22Rv1 (cell line): ENCODE measurements at regions not wholly inside any gene's neighbourhood (a gene's known extent, or its start where the extent isn't known, plus 50 kb on each side); places are given as distances from the start of the nearest gene placed in this dataset.

ENCODE experiments used
- H3K27ac ChIP-seq: fragments of 450-650 bp; 2 replicates; pipeline ENCODE4 v1.5.1; 2017
- ZFX ChIP-seq: fragments of 450-650 bp; IDR thresholded peaks from 2 replicates; pipeline ENCODE4 v1.6.1; 2017; ENCODE audit warnings: antibody characterized with exemption, borderline replicate concordance
- TF ChIP-seq, protein P1 (sequence below): fragments of 450-650 bp; IDR thresholded peaks from 2 replicates; pipeline ENCODE4 v1.5.1; 2017; ENCODE audit warnings: mild to moderate bottlenecking

DNA sequence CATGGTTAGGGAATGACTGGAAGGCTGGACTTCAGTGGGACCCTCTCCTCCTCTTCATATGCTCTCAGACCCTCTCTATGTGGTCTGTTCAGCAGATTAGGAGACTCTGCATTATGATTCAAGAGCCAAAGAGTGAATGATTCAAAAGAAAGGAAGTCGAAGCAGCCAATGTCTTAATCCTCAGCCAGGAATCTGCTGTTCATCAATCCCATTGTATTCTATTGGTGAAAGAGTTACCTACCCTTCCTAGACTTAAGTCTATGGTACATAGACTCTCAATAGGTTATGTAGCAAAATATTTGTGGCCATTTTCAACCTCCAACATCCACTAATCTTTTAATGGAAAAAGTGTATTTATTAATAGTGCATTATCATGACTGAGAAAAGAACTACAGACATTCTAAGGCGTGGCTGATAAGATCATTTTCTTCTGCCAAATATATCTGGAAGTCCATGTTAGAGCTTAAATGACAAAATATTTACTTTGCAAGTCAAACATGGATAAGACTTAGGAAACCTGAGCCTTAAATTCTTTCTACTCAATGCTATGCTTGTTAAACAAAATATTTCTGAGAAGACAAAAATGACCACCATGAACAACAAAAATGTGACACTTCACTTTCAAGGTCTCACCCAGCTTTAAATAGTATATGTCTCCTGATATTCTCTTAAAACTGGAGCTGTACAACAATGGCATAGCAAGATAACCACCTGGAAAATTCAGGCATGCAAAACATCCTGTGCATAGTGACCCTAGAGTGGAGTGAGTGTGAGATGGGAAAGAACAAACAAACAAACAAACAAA, 1100.6 kb downstream of the GALC start:
- no peak for TF ChIP-seq ZFX
- TF ChIP-seq, protein P1, sequence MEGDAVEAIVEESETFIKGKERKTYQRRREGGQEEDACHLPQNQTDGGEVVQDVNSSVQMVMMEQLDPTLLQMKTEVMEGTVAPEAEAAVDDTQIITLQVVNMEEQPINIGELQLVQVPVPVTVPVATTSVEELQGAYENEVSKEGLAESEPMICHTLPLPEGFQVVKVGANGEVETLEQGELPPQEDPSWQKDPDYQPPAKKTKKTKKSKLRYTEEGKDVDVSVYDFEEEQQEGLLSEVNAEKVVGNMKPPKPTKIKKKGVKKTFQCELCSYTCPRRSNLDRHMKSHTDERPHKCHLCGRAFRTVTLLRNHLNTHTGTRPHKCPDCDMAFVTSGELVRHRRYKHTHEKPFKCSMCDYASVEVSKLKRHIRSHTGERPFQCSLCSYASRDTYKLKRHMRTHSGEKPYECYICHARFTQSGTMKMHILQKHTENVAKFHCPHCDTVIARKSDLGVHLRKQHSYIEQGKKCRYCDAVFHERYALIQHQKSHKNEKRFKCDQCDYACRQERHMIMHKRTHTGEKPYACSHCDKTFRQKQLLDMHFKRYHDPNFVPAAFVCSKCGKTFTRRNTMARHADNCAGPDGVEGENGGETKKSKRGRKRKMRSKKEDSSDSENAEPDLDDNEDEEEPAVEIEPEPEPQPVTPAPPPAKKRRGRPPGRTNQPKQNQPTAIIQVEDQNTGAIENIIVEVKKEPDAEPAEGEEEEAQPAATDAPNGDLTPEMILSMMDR = no peak
- peak overlapping the region; percentile 25; the same call in 1 of the 2 replicates for H3K27ac ChIP-seq

DNA sequence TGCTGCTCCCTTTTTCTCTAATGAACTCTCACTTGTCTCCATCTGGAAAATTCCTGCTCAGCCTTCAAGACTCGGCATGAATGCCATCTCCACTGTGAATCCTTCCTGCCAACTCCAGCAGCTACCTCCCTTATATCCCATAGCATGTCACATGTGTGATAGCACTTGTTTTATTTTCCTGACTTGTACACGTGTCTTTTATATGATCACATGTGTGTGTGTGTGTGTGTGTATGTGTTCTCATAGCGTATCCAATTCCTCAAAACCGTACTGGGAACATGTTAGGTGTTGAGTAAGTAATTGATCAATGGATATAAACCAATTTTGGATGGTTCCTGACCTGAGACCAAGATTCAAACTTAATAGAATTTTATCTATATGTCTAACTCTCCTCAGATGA, 1107.7 kb downstream of the GALC start:
- TF ChIP-seq ZFX = no peak
- TF ChIP-seq, protein P1 = no peak
- H3K27ac ChIP-seq = no peak overlapping the region

DNA sequence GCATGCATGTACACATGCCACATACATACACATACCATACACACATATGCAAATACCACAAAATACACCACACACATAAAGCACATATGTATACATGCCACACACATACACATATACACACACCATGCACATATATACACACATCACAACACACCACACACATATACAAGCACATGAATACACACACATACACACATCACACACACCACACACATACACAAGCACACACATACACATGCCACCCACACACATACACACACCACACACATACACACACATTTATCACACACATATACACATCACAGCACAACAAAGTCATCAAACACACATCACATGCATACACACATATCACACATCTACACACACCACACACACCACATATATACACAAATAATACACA, 1108.5 kb downstream of the GALC start:
- no peak overlapping the region for H3K27ac ChIP-seq
- TF ChIP-seq ZFX = no peak
- TF ChIP-seq, protein P1 = no peak

DNA sequence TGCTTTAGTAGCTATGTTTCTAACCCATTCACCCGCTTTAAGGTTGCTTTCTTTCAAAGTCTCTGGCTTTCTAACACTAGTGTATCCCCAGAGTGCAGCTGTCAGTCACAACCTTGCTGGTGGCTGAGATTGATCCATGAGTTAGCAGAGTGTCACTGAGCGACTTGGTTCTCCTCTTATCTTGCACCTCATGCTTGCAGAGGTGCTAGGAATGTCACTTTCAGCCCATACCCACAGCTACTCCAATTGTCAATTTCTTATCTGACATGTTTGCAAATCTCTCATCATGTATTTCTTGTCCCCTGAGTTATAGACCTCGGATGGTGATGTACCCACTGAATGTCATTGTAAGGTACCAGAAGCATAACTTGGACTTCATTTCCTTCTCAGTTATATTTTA, 1110.2 kb downstream of the GALC start:
- H3K27ac ChIP-seq = no peak overlapping the region
- TF ChIP-seq ZFX = no peak
- TF ChIP-seq, protein P1 = no peak

DNA sequence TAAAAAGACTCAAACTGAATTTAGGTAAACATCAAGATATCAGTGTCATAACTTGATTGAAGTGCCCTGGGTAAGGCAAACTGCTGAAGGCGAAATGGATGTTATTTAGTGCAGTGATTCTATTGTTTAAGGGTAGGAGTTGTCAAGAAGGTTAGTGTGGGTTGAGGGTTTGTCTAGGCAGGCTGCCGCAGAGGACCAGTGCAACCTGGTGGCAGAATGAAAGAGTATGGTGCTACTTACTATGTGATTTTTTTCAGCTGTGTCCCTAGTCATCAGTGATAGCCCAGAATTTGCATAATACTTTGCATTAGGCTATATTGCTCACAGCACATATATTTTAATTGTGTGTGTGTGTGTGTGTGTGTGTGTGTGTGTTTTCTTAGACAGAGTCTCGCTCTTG, 1127.0 kb downstream of the GALC start:
- TF ChIP-seq, protein P1 = no peak
- no peak for TF ChIP-seq ZFX
- H3K27ac ChIP-seq = no peak overlapping the region

DNA sequence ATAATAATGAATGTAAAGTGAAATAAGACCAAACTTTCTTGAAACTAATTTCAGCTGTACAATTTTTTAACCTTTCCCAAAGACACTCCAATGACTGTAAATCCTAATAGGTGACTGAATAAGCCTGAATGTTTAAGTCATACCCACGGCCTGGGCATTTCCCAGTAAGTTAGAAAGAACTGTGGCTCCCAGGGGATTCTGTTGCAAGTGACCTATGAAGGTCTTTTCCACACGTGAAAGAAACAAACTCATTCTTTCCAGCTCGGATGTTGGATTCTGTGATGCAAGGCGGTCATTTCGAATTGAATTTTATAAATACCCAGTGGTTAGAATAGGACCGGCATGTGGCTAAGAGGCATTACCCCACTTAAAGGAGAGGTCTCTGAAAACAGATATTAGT, 1134.4 kb downstream of the GALC start:
- TF ChIP-seq, protein P1 = no peak
- no peak for TF ChIP-seq ZFX

DNA sequence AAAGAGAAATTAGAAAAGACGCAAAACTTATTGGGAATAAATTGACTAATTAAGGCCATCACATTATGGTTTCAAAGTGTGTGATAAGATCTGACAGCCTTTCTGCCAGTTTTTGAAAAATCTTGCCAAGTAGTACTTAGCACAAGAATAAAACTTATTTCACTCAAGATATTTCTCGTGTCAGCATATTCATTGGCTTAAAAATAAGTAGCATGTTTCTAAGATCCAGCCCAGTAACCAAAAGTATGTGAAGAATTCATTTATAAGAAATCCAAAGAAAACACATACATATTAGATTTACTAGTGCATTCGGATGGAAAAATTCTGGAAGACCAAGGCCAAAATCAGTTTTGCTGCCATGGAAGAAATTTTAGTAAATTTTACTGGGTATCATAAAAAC, 1135.0 kb downstream of the GALC start:
- no peak overlapping the region for H3K27ac ChIP-seq
- no peak for TF ChIP-seq ZFX
- TF ChIP-seq, protein P1 = no peak

More for the DNA sequence above, 1134.4 kb downstream of the GALC start:
- H3K27ac ChIP-seq = no peak overlapping the region
